WTC11 (cell line): ENCODE measurements at regions not wholly inside any gene's neighbourhood (a gene's known extent, or its start where the extent isn't known, plus 50 kb on each side); places are given as distances from the start of the nearest gene placed in this dataset.

ENCODE experiments used
- ATF1 ChIP-seq: sonication (generic); formaldehyde crosslinking; IDR thresholded peaks from 2 replicates; pipeline ENCODE4 v1.8.1; 2023; ENCODE audit warnings: mild to moderate bottlenecking, moderate library complexity, missing genetic modification reagents
- CREB1 ChIP-seq: sonication (generic); formaldehyde crosslinking; IDR thresholded peaks from 2 replicates; pipeline ENCODE4 v1.8.0; 2023; ENCODE audit warnings: mild to moderate bottlenecking, missing genetic modification reagents
- CREM ChIP-seq: sonication (generic); formaldehyde crosslinking; IDR thresholded peaks from 2 replicates; pipeline ENCODE4 v1.8.1; 2022; ENCODE audit warnings: mild to moderate bottlenecking, missing genetic modification reagents, moderate library complexity
- CTCF ChIP-seq: fragments of 200-600 bp; IDR thresholded peaks from 2 replicates; pipeline ENCODE4 v1.8.0; 2022; ENCODE audit warnings: antibody characterized with exemption
- E2F1 ChIP-seq: sonication (generic); formaldehyde crosslinking; IDR thresholded peaks from 2 replicates; pipeline ENCODE4 v1.8.0; 2022; ENCODE audit warnings: mild to moderate bottlenecking, missing genetic modification reagents
- FOXK1 ChIP-seq: sonication (generic); formaldehyde crosslinking; IDR thresholded peaks from 2 replicates; pipeline ENCODE4 v1.8.0; 2022; ENCODE audit warnings: mild to moderate bottlenecking, moderate library complexity, missing genetic modification reagents
- NR3C1 ChIP-seq: sonication (generic); formaldehyde crosslinking; conservative IDR thresholded peaks from 2 replicates; pipeline ENCODE4 v1.8.1; 2023; ENCODE audit warnings: low read depth, mild to moderate bottlenecking, missing genetic modification reagents
- PRDM15 ChIP-seq: sonication (generic); formaldehyde crosslinking; IDR thresholded peaks from 2 replicates; pipeline ENCODE4 v1.8.0; 2022; ENCODE audit warnings: missing genetic modification reagents
- RORB ChIP-seq: fragments of 250-450 bp; sonication (Bioruptor Pico); IDR thresholded peaks from 2 replicates; pipeline ENCODE4 v1.9.0; 2021; ENCODE audit warnings: mild to moderate bottlenecking
- ZBTB21 ChIP-seq: sonication (generic); formaldehyde crosslinking; IDR thresholded peaks from 2 replicates; pipeline ENCODE4 v1.8.1; 2023; ENCODE audit warnings: mild to moderate bottlenecking, missing genetic modification reagents, borderline replicate concordance
- TF ChIP-seq, protein P1 (sequence below): sonication (generic); formaldehyde crosslinking; IDR thresholded peaks from 2 replicates; pipeline ENCODE4 v1.8.1; 2023; ENCODE audit warnings: mild to moderate bottlenecking, moderate library complexity, missing genetic modification reagents
- TF ChIP-seq, protein P2 (sequence below): sonication (generic); formaldehyde crosslinking; IDR thresholded peaks from 2 replicates; pipeline ENCODE4 v1.8.0; 2022; ENCODE audit warnings: mild to moderate bottlenecking, missing genetic modification reagents
- TF ChIP-seq, protein P3 (sequence below): sonication (generic); formaldehyde crosslinking; IDR thresholded peaks from 2 replicates; pipeline ENCODE4 v1.8.1; 2022; ENCODE audit warnings: low read depth, missing genetic modification reagents, borderline replicate concordance

GRCh38 chr1:221454096-221454495 lies 287.8 kb downstream of the DUSP10 start:
- TF ChIP-seq CTCF (no peak), E2F1 (no peak), RORB (CRISPR knock-in tag) (no peak), FOXK1 (no peak), NR3C1 (no peak), CREM (CRISPR knock-in tag) (no peak), ATF1 (CRISPR knock-in tag) (no peak), CREB1 (CRISPR knock-in tag) (no peak), PRDM15 (no peak), ZBTB21 (CRISPR knock-in tag) (no peak)
- TF ChIP-seq, protein P1, sequence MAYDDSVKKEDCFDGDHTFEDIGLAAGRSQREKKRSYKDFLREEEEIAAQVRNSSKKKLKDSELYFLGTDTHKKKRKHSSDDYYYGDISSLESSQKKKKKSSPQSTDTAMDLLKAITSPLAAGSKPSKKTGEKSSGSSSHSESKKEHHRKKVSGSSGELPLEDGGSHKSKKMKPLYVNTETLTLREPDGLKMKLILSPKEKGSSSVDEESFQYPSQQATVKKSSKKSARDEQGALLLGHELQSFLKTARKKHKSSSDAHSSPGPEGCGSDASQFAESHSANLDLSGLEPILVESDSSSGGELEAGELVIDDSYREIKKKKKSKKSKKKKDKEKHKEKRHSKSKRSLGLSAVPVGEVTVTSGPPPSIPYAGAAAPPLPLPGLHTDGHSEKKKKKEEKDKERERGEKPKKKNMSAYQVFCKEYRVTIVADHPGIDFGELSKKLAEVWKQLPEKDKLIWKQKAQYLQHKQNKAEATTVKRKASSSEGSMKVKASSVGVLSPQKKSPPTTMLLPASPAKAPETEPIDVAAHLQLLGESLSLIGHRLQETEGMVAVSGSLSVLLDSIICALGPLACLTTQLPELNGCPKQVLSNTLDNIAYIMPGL, result no peak
- TF ChIP-seq, protein P2, sequence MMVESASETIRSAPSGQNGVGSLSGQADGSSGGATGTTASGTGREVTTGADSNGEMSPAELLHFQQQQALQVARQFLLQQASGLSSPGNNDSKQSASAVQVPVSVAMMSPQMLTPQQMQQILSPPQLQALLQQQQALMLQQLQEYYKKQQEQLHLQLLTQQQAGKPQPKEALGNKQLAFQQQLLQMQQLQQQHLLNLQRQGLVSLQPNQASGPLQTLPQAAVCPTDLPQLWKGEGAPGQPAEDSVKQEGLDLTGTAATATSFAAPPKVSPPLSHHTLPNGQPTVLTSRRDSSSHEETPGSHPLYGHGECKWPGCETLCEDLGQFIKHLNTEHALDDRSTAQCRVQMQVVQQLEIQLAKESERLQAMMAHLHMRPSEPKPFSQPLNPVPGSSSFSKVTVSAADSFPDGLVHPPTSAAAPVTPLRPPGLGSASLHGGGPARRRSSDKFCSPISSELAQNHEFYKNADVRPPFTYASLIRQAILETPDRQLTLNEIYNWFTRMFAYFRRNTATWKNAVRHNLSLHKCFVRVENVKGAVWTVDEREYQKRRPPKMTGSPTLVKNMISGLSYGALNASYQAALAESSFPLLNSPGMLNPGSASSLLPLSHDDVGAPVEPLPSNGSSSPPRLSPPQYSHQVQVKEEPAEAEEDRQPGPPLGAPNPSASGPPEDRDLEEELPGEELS (CRISPR knock-in tag), result no peak
- TF ChIP-seq, protein P3, sequence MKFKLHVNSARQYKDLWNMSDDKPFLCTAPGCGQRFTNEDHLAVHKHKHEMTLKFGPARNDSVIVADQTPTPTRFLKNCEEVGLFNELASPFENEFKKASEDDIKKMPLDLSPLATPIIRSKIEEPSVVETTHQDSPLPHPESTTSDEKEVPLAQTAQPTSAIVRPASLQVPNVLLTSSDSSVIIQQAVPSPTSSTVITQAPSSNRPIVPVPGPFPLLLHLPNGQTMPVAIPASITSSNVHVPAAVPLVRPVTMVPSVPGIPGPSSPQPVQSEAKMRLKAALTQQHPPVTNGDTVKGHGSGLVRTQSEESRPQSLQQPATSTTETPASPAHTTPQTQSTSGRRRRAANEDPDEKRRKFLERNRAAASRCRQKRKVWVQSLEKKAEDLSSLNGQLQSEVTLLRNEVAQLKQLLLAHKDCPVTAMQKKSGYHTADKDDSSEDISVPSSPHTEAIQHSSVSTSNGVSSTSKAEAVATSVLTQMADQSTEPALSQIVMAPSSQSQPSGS (CRISPR knock-in tag), result no peak
